Psoas muscle (tissue), 7 donors: ENCODE measurements at regions not wholly inside any gene's neighbourhood (a gene's known extent, or its start where the extent isn't known, plus 50 kb on each side); places are given as distances from the start of the nearest gene placed in this dataset.

Source experiments
- ATAC-seq, 4 donors: fragments of 200-7000 bp; cut with Tn5 transposase; one replicate each; pipeline ENCODE4 v1.9.1; 2020; ENCODE audit warnings: moderate library complexity in 3 of 4, mild to moderate bottlenecking in 2 of 4
- DNase-seq, 2 donors: peaks; one replicate each; pipeline ENCODE4 v3.0.0-alpha.2; 2020
- H3K27ac ChIP-seq: fragments of 200-600 bp; one replicate; pipeline ENCODE4 v1.8.0; 2022
- H3K27me3 ChIP-seq, 3 donors: fragments of 200-600 bp in 1 of 3; one replicate each; pipeline versions ENCODE4 v1.6.1 to v1.8.0; 2013 to 2022; ENCODE audit warnings: low read length in 2 of 3, mild to moderate bottlenecking in 2 of 3, moderate library complexity in 1 of 3; ENCODE audit not compliant: insufficient read depth in 3 of 3
- H3K36me3 ChIP-seq, 2 donors: fragments of 200-600 bp in 1 of 2; one replicate each; pipeline versions ENCODE4 v1.6.1 to v1.8.0; 2013 to 2022; ENCODE audit warnings: low read depth in 1 of 2, mild to moderate bottlenecking in 1 of 2, moderate library complexity in 1 of 2; ENCODE audit not compliant: insufficient read depth in 1 of 2
- H3K4me1 ChIP-seq: fragments of 200-600 bp; one replicate; pipeline ENCODE4 v1.8.0; 2022
- H3K4me3 ChIP-seq: fragments of 200-600 bp; one replicate; pipeline ENCODE4 v1.8.0; 2022; ENCODE audit warnings: mild to moderate bottlenecking
- H3K9me3 ChIP-seq: fragments of 200-600 bp; one replicate; pipeline ENCODE4 v1.8.0; 2022
- CTCF ChIP-seq: fragments of 200-600 bp; IDR thresholded peaks from one replicate; pipeline ENCODE4 v1.8.0; 2022; ENCODE audit warnings: antibody characterized with exemption
- WGBS, 3 donors: extraction: QIAGEN DNeasy Blood & Tissue Kit; methylation state at CpG; one replicate each; pipeline versions ENCODE4 v1.1.6 to v1.1.7; 2013; 5-methylcytosine and 5-hydroxymethylcytosine counted together
- intact Hi-C, 2 donors: fragments of 100-400 bp; cut with DNase I; formaldehyde crosslinking; loops; one replicate each; pipeline versions ENCODE4 v1.11.0 to v1.14.2; 2022
- donor health status: healthy with polysubstance abuse.
- donor health status: DM: no; HTN: no; CAD: no; lungs with moderate emphysema.
- donor health status: Bipolar disorder and iron deficiency.
- donor health status: healthy.
- donor health status: DM: yes; HTN: yes; CAD: no.
- donor health status: DM: no; HTN: no; CAD: no.
- donor health status: DM: yes; HTN: yes; CAD: no.

GRCh38 chr12:111112311-111113098, 192.1 kb upstream of the MYL2 start:
- no peak for TF ChIP-seq CTCF
- Histone ChIP-seq H3K27ac (no peak overlapping the region), H3K9me3 (no peaks in the 10 kb centered on the region), H3K4me3 (no peak overlapping the region), H3K27me3 (peaks cover 0 to 2% (median 0%) of the 10 kb centered on the region in 3 donors), H3K4me1 (no peaks in the 10 kb centered on the region), H3K36me3 (no peaks in the 10 kb centered on the region)
- intact Hi-C loops = no loop called here
- ATAC-seq (no peak), DNase-seq (no peak)
- WGBS, 3 donors = 74 to 78% (median 76%) methylated on average over 14 of the region's 14 CpGs

- no peak for TF ChIP-seq CTCF
These were observed 191.3 kb upstream of the MYL2 start for GRCh38 chr12:111111681-111112080.

GRCh38 chr12:111110556-111110955, 190.2 kb upstream of the MYL2 start:
- Histone ChIP-seq H3K27me3 (peaks cover 0 to 2% (median under 1%) of the 10 kb centered on the region in 3 donors), H3K4me1 (no peaks in the 10 kb centered on the region), H3K9me3 (no peaks in the 10 kb centered on the region), H3K27ac (no peak overlapping the region), H3K36me3 (no peaks in the 10 kb centered on the region), H3K4me3 (no peak overlapping the region)
- DNase-seq (no peak), ATAC-seq (no peak)
- intact Hi-C loops = no loop called here
- WGBS, 3 donors = 52 to 58% (median 53%) methylated on average over 5 of the region's 5 CpGs
- TF ChIP-seq CTCF = no peak

More at GRCh38 chr12:111111681-111112080, 191.3 kb upstream of the MYL2 start:
- DNase-seq = no peak
- 28 to 33% (median 33%) methylated on average over 4 of the region's 4 CpGs for WGBS, 3 donors
- no peaks in the 10 kb centered on the region for H3K4me1 ChIP-seq
- no peak for ATAC-seq
- H3K27ac ChIP-seq = no peak overlapping the region
- intact Hi-C loops = no loop called here
- H3K9me3 ChIP-seq = no peaks in the 10 kb centered on the region
- H3K36me3 ChIP-seq = no peaks in the 10 kb centered on the region
- peaks cover 0 to 2% (median 0%) of the 10 kb centered on the region in 3 donors for H3K27me3 ChIP-seq
- no peak overlapping the region for H3K4me3 ChIP-seq

- no peak overlapping the region for H3K27ac ChIP-seq
- H3K27me3 ChIP-seq = peaks cover 0 to 4% (median 0%) of the 10 kb centered on the region in 3 donors
- no peak for TF ChIP-seq CTCF
- ATAC-seq (no peak), DNase-seq (no peak)
- 57 to 61% (median 58%) methylated on average over 2 of the region's 2 CpGs for WGBS, 3 donors
- intact Hi-C loops = no loop called here
- H3K36me3 ChIP-seq = no peaks in the 10 kb centered on the region
- H3K9me3 ChIP-seq = no peaks in the 10 kb centered on the region
- H3K4me1 ChIP-seq = no peaks in the 10 kb centered on the region
- H3K4me3 ChIP-seq = no peak overlapping the region
These were observed 188.3 kb upstream of the MYL2 start for GRCh38 chr12:111108726-111109125.
